ENCODE measurements at regions not wholly inside any gene's neighbourhood (a gene's known extent, or its start where the extent isn't known, plus 50 kb on each side); places are given as distances from the start of the nearest gene placed in this dataset.

GRCh38 chr11:91946397-91946951 is 278.1 kb upstream of the FAT3 start:
- TF ChIP-seq POLR2A (IDR thresholded peaks at IDR 0.05), result no peak
- TF ChIP-seq EP300 (IDR thresholded peaks at IDR 0.05), result no peak

All from ovary (tissue), 1 donor.